ENCODE measurements at regions not wholly inside any gene's neighbourhood (a gene's known extent, or its start where the extent isn't known, plus 50 kb on each side); places are given as distances from the start of the nearest gene placed in this dataset.
A peak's percentile ranks its signal among the peaks of the same experiment; 100 is the strongest.

DNA sequence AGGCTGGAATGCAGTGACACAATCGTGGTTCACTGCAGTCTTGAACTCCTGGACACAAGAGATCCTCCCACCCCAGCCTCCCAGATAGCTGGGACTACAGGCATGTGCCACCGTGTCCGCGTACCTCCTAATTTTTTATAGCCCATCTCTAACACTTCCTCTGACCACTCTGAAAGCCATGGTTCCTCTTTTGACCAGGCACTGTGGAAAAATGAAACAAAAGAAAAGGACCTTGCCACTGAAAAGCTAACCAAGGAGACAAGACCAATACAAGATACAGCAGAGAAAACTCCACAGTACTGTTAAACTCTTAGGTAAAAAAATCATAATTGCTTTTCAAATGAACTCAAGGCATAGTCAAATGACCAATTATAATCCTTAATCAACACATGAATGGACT is 233.3 kb downstream of the NEDD1 start:
- no peak overlapping the region for H3K4me3 Mint-ChIP-seq (ENCODE audit: unreplicated experiment)
- no peaks in the 10 kb centered on the region for H3K9me3 Mint-ChIP-seq (ENCODE audit: unreplicated experiment)
- no peak overlapping the region for H3K27ac Mint-ChIP-seq (ENCODE audit: unreplicated experiment)
- H3K36me3 Mint-ChIP-seq (ENCODE audit: unreplicated experiment): no peaks in the 10 kb centered on the region
- H3K27me3 Mint-ChIP-seq (ENCODE audit: unreplicated experiment): no peaks in the 10 kb centered on the region
- DNase-seq (ENCODE audit: extremely low spot score, unreplicated experiment): no peak
- H3K4me1 Mint-ChIP-seq (ENCODE audit: unreplicated experiment): no peaks in the 10 kb centered on the region
- TF ChIP-seq, protein P1, sequence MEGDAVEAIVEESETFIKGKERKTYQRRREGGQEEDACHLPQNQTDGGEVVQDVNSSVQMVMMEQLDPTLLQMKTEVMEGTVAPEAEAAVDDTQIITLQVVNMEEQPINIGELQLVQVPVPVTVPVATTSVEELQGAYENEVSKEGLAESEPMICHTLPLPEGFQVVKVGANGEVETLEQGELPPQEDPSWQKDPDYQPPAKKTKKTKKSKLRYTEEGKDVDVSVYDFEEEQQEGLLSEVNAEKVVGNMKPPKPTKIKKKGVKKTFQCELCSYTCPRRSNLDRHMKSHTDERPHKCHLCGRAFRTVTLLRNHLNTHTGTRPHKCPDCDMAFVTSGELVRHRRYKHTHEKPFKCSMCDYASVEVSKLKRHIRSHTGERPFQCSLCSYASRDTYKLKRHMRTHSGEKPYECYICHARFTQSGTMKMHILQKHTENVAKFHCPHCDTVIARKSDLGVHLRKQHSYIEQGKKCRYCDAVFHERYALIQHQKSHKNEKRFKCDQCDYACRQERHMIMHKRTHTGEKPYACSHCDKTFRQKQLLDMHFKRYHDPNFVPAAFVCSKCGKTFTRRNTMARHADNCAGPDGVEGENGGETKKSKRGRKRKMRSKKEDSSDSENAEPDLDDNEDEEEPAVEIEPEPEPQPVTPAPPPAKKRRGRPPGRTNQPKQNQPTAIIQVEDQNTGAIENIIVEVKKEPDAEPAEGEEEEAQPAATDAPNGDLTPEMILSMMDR (IDR thresholded peaks at IDR 0.05): no peak

DNA sequence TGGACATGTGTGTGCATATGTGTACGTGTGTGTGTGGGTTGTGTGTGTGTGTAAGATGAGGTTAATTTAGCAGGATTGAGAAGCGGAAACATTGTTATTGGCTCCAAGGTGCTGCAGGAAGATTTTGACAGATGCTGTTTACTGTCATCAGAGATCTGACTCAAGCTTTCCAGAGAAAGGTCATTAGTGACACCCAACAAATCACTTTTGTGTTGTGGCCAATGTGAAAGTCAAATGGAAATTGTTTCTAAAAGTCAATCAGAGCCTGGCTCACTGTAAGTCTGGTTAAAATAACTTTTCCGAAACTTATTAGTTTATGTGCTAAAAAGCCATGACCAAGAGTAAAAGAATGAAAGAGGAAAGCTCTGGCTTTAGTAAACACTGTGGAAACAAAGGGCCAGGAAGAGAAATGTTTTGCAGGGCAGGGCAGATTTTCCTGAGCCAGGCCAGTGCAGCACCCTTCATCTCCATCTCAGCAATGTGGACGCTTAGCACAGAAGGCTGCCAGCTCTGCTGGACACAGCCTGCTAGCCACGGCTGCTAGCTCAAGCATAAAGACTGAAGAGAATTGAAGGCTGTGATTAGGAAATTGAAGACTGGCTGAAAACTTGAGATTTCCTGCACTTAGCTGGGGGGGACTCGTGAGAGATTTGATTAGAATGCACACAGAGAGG is 235.8 kb downstream of the NEDD1 start:
- TF ChIP-seq, protein P1 (IDR thresholded peaks at IDR 0.05): no peak
- H3K27ac Mint-ChIP-seq (ENCODE audit: unreplicated experiment): no peak overlapping the region
- H3K36me3 Mint-ChIP-seq (ENCODE audit: unreplicated experiment): no peaks in the 10 kb centered on the region
- DNase-seq (ENCODE audit: extremely low spot score, unreplicated experiment): no peak
- no peaks in the 10 kb centered on the region for H3K4me1 Mint-ChIP-seq (ENCODE audit: unreplicated experiment)
- H3K4me3 Mint-ChIP-seq (ENCODE audit: unreplicated experiment): no peak overlapping the region
- no peaks in the 10 kb centered on the region for H3K9me3 Mint-ChIP-seq (ENCODE audit: unreplicated experiment)
- no peaks in the 10 kb centered on the region for H3K27me3 Mint-ChIP-seq (ENCODE audit: unreplicated experiment)

GRCh38 chr12:97148941-97149559 is 242.0 kb downstream of the NEDD1 start:
- Mint-ChIP-seq H3K27me3 (ENCODE audit: unreplicated experiment) (no peaks in the 10 kb centered on the region), H3K4me1 (ENCODE audit: unreplicated experiment) (no peaks in the 10 kb centered on the region), H3K36me3 (ENCODE audit: unreplicated experiment) (no peaks in the 10 kb centered on the region), H3K9me3 (ENCODE audit: unreplicated experiment) (no peaks in the 10 kb centered on the region), H3K4me3 (ENCODE audit: unreplicated experiment) (no peak overlapping the region), H3K27ac (ENCODE audit: unreplicated experiment) (no peak overlapping the region)
- TF ChIP-seq, protein P1 (IDR thresholded peaks at IDR 0.05): peak; percentile 62
- no peak for DNase-seq (ENCODE audit: extremely low spot score, unreplicated experiment)

DNA sequence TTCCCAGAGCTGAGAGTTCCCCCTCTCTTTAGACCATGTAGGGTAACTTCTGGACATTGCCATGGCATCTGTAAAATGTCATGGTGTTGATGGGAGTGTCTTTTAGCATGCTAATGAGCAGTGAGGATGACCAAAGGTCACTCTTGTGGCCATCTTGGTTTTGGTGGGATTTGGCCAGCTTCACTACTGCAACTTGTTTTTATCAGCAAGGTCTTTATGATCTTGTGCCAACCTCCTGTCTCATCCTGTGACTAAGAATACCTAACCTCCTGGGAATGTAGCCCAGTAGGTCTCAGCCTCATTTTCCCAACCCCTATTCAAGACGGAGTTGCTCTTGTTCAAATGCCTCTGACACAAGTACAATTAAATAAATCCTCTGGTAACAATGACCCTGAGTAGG is 244.4 kb downstream of the NEDD1 start:
- DNase-seq (ENCODE audit: extremely low spot score, unreplicated experiment): no peak
- H3K36me3 Mint-ChIP-seq (ENCODE audit: unreplicated experiment): no peaks in the 10 kb centered on the region
- H3K4me3 Mint-ChIP-seq (ENCODE audit: unreplicated experiment): no peak overlapping the region
- H3K4me1 Mint-ChIP-seq (ENCODE audit: unreplicated experiment): no peaks in the 10 kb centered on the region
- TF ChIP-seq, protein P1 (IDR thresholded peaks at IDR 0.05): no peak
- H3K27me3 Mint-ChIP-seq (ENCODE audit: unreplicated experiment): no peaks in the 10 kb centered on the region
- H3K27ac Mint-ChIP-seq (ENCODE audit: unreplicated experiment): no peak overlapping the region
- H3K9me3 Mint-ChIP-seq (ENCODE audit: unreplicated experiment): peaks cover 4% of the 10 kb centered on the region

DNA sequence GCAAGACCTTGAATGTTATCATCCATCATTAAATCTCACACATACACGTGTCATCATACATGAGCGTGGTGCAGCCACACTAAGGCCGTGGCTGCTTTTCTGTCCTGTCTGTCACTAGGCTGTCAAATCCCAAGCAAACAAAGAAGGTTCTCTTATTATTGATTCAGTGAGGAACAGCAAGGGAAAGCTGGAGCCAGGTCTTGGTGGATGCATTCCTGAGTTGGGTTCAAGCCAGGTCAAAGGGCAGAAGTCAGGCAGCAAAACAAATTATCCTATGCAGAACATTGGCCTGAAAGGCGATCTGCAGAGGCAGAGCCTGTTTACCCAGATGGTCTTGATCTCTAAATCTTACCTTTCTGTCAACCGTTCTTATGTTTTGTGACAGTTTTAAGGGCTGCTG is 252.3 kb downstream of the NEDD1 start:
- Mint-ChIP-seq H3K4me3 (ENCODE audit: unreplicated experiment) (no peak overlapping the region), H3K4me1 (ENCODE audit: unreplicated experiment) (no peaks in the 10 kb centered on the region), H3K27ac (ENCODE audit: unreplicated experiment) (no peak overlapping the region), H3K36me3 (ENCODE audit: unreplicated experiment) (no peaks in the 10 kb centered on the region), H3K9me3 (ENCODE audit: unreplicated experiment) (peaks cover 27% of the 10 kb centered on the region), H3K27me3 (ENCODE audit: unreplicated experiment) (no peaks in the 10 kb centered on the region)
- no peak for DNase-seq (ENCODE audit: extremely low spot score, unreplicated experiment)
- TF ChIP-seq, protein P1 (IDR thresholded peaks at IDR 0.05): no peak
